ENCODE measurements at regions not wholly inside any gene's neighbourhood (a gene's known extent, or its start where the extent isn't known, plus 50 kb on each side); places are given as distances from the start of the nearest gene placed in this dataset.

- DNase-seq: no peak
Observed at GRCh38 chr3:135490219-135490915, 475.2 kb upstream of the PPP2R3A start.

- no peak for DNase-seq
Observed at GRCh38 chr3:135491491-135492205, 473.9 kb upstream of the PPP2R3A start.

GRCh38 chr3:135495891-135496290 lies 469.6 kb upstream of the PPP2R3A start:
- DNase-seq: no peak

- no peak for DNase-seq
Observed at GRCh38 chr3:135497979-135498378, 467.5 kb upstream of the PPP2R3A start.

- no peak for DNase-seq
Observed at GRCh38 chr3:135499426-135499825, 466.1 kb upstream of the PPP2R3A start.

GRCh38 chr3:135500034-135500433 lies 465.5 kb upstream of the PPP2R3A start:
- DNase-seq: no peak

GRCh38 chr3:135503065-135503759 lies 462.3 kb upstream of the PPP2R3A start:
- no peak for DNase-seq

- DNase-seq: peak in 1 of 2 donors; percentile 10
Observed at GRCh38 chr3:135503760-135504686, 461.5 kb upstream of the PPP2R3A start.

- no peak for DNase-seq
Observed at GRCh38 chr3:135513106-135514059, 452.1 kb upstream of the PPP2R3A start.

- DNase-seq: no peak
Observed at GRCh38 chr3:135514060-135514448, 451.5 kb upstream of the PPP2R3A start.

GRCh38 chr3:135516143-135516542 lies 449.4 kb upstream of the PPP2R3A start:
- DNase-seq: no peak

- DNase-seq: no peak
Observed at GRCh38 chr3:135528413-135529015, 437.0 kb upstream of the PPP2R3A start.

GRCh38 chr3:135532021-135532420 lies 433.5 kb upstream of the PPP2R3A start:
- DNase-seq: no peak

- no peak for DNase-seq
Observed at GRCh38 chr3:135538123-135538522, 427.4 kb upstream of the PPP2R3A start.

- no peak for DNase-seq
Observed at GRCh38 chr3:135539351-135539750, 426.2 kb upstream of the PPP2R3A start.

- DNase-seq: no peak
Observed at GRCh38 chr3:135539854-135540253, 425.7 kb upstream of the PPP2R3A start.

GRCh38 chr3:135549928-135550494 lies 415.5 kb upstream of the PPP2R3A start:
- no peak for DNase-seq

- no peak for DNase-seq
Observed at GRCh38 chr3:135556174-135556573, 409.4 kb upstream of the PPP2R3A start.

GRCh38 chr3:135558150-135558783 lies 407.3 kb upstream of the PPP2R3A start:
- no peak for DNase-seq

- DNase-seq: no peak
Observed at GRCh38 chr3:135558906-135559305, 406.6 kb upstream of the PPP2R3A start.
